H1 (cell line): ENCODE measurements at regions not wholly inside any gene's neighbourhood (a gene's known extent, or its start where the extent isn't known, plus 50 kb on each side); places are given as distances from the start of the nearest gene placed in this dataset.

Experiments
- CTCF ChIA-PET: fragments of 300-600 bp; sonication (Branson Sonifier 250); formaldehyde crosslinking; loops from one replicate; lab custom pipeline; 2021; ENCODE audit not compliant: partially characterized antibody; lab: Charles Lee
- POLR2A ChIA-PET: fragments of 300-600 bp; sonication (Branson Sonifier 250); formaldehyde crosslinking; loops from one replicate; lab custom pipeline; 2021; ENCODE audit warnings: inconsistent platforms; ENCODE audit not compliant: partially characterized antibody; lab: Charles Lee
- DNase-seq, 2 experiments: peaks; one replicate each; pipeline versions ENCODE4 v3.0.0 to v3.0.0-alpha.2; 2010 to 2022; ENCODE audit warnings: low spot score in 2 of 2, low read depth in 1 of 2, mixed read lengths in 1 of 2
- FAIRE-seq: peaks from 2 replicates; lab custom pipeline; 2011; peaks lifted over from hg19 to GRCh38; lab: Jason Lieb, UNC
- H2AFZ ChIP-seq: 2 replicates; pipeline ENCODE4 v1.8.1; 2012; ENCODE audit warnings: low read length, inconsistent platforms
- H2AK5ac ChIP-seq: 2 replicates; pipeline ENCODE4 v1.6.1; 2013; ENCODE audit warnings: low read depth, low read length
- H2BK120ac ChIP-seq: replicated peaks from 2 replicates; pipeline ENCODE3; 2013; ENCODE audit warnings: low read depth, low read length, inconsistent platforms
- H2BK12ac ChIP-seq: 2 replicates; pipeline ENCODE4 v1.6.1; 2013; ENCODE audit warnings: low read depth, low read length
- H2BK15ac ChIP-seq: 2 replicates; pipeline ENCODE4 v1.6.1; 2013; ENCODE audit warnings: low read length
- H2BK20ac ChIP-seq: 2 replicates; pipeline ENCODE4 v1.6.1; 2013; ENCODE audit warnings: low read length
- H2BK5ac ChIP-seq: 2 replicates; pipeline ENCODE4 v1.6.1; 2013; ENCODE audit warnings: low read depth, low read length
- H3K14ac ChIP-seq: 2 replicates; pipeline ENCODE4 v1.6.1; 2013; ENCODE audit warnings: inconsistent platforms; ENCODE audit not compliant: insufficient read length
- H3K18ac ChIP-seq: 2 replicates; pipeline ENCODE4 v1.6.1; 2013; ENCODE audit warnings: low read length; ENCODE audit errors: extremely low read depth
- H3K23ac ChIP-seq: 2 replicates; pipeline ENCODE4 v1.6.1; 2013; ENCODE audit warnings: inconsistent platforms; ENCODE audit not compliant: insufficient read length
- H3K23me2 ChIP-seq: 2 replicates; pipeline ENCODE4 v1.6.1; 2013; ENCODE audit warnings: low read depth, low read length
- H3K27ac ChIP-seq: 2 replicates; pipeline ENCODE4 v1.6.1; 2011; ENCODE audit warnings: low read depth, low read length, inconsistent platforms
- H3K27me3 ChIP-seq, 4 experiments: replicated peaks in 1 of 4; 1 replicate in 1 of 4; 2 replicates in 3 of 4; pipeline versions ENCODE4 v1.6.1 to v1.8.1; 2011 to 2013; ENCODE audit warnings: low read length in 3 of 4, mild to moderate bottlenecking in 3 of 4, inconsistent platforms in 2 of 4, mixed read lengths in 2 of 4, moderate library complexity in 1 of 4; ENCODE audit not compliant: control insufficient read depth in 3 of 4, insufficient read depth in 3 of 4; ENCODE audit errors: extremely low read depth in 1 of 4
- H3K36me3 ChIP-seq, 4 experiments: 2 replicates each; pipeline versions ENCODE4 v1.6.1 to v1.8.1; 2011 to 2013; ENCODE audit warnings: mild to moderate bottlenecking in 4 of 4, low read length in 3 of 4, moderate library complexity in 2 of 4, control low read depth in 1 of 4, inconsistent platforms in 1 of 4; ENCODE audit not compliant: insufficient read depth in 4 of 4, control insufficient read depth in 2 of 4
- H3K4ac ChIP-seq: replicated peaks from 2 replicates; pipeline ENCODE3; 2013; ENCODE audit warnings: low read length, low read depth, mixed read lengths, inconsistent platforms; ENCODE audit not compliant: insufficient read length
- H3K4me1 ChIP-seq, 4 experiments: replicated peaks in 1 of 4; 1 replicate in 1 of 4; 2 replicates in 3 of 4; pipeline versions ENCODE4 v1.6.1 to v1.8.1; 2011 to 2013; ENCODE audit warnings: low read length in 3 of 4, inconsistent platforms in 2 of 4, mixed read lengths in 1 of 4; ENCODE audit not compliant: insufficient read depth in 4 of 4, control insufficient read depth in 3 of 4
- H3K4me2 ChIP-seq, 2 experiments: 2 replicates each; pipeline versions ENCODE4 v1.6.1 to v1.8.1; 2011 to 2013; ENCODE audit warnings: low read depth in 2 of 2, low read length in 2 of 2, control low read depth in 1 of 2, inconsistent platforms in 1 of 2, mild to moderate bottlenecking in 1 of 2; ENCODE audit not compliant: insufficient read depth in 1 of 2
- H3K4me3 ChIP-seq, 4 experiments: fragments of 200-600, 300-600 bp in 1 of 4; sonication (generic), shearing (Covaris generic), sonication (Bioruptor Twin) in 1 of 4; 2 replicates each; pipeline versions ENCODE4 v1.5.1 to v1.8.1; 2011 to 2016; ENCODE audit warnings: low read length in 4 of 4, low read depth in 3 of 4, control low read depth in 2 of 4, inconsistent platforms in 2 of 4, mild to moderate bottlenecking in 2 of 4, mixed read lengths in 1 of 4, moderate library complexity in 1 of 4; ENCODE audit not compliant: insufficient read depth in 2 of 4; ENCODE audit errors: extremely low read depth in 1 of 4
- H3K56ac ChIP-seq: replicated peaks from 2 replicates; pipeline ENCODE3; 2013; ENCODE audit warnings: low read depth, mild to moderate bottlenecking, mixed read lengths, low read length, inconsistent platforms; ENCODE audit not compliant: insufficient read length
- H3K79me1 ChIP-seq: 2 replicates; pipeline ENCODE4 v1.6.1; 2013; ENCODE audit warnings: low read depth, low read length, control low read depth
- H3K79me2 ChIP-seq, 2 experiments: 2 replicates each; pipeline versions ENCODE4 v1.6.1 to v1.8.1; 2012 to 2013; ENCODE audit warnings: low read length in 2 of 2, mild to moderate bottlenecking in 2 of 2, inconsistent platforms in 1 of 2; ENCODE audit not compliant: insufficient read depth in 2 of 2, control insufficient read depth in 1 of 2
- H3K9ac ChIP-seq, 4 experiments: replicated peaks in 1 of 4; 1 replicate in 1 of 4; 2 replicates in 3 of 4; pipeline versions ENCODE4 v1.6.1 to v1.8.1; 2011 to 2013; ENCODE audit warnings: low read depth in 3 of 4, low read length in 3 of 4, control low read depth in 2 of 4, mild to moderate bottlenecking in 2 of 4, moderate library complexity in 2 of 4, inconsistent platforms in 1 of 4; ENCODE audit errors: extremely low read depth in 1 of 4
- H3K9me3 ChIP-seq, 2 experiments: 2 replicates each; pipeline versions ENCODE4 v1.6.1 to v1.8.1; 2012 to 2013; ENCODE audit warnings: mild to moderate bottlenecking in 2 of 2, moderate library complexity in 2 of 2, control low read depth in 1 of 2, inconsistent platforms in 1 of 2, low read depth in 1 of 2, low read length in 1 of 2, mixed read lengths in 1 of 2; ENCODE audit not compliant: insufficient read depth in 2 of 2
- H4K20me1 ChIP-seq, 2 experiments: replicated peaks in 1 of 2; 2 replicates each; pipeline versions ENCODE3 to v1.8.1; 2011 to 2013; ENCODE audit warnings: inconsistent platforms in 2 of 2, low read length in 2 of 2, mild to moderate bottlenecking in 1 of 2; ENCODE audit not compliant: insufficient read depth in 2 of 2, control insufficient read depth in 1 of 2
- H4K5ac ChIP-seq: 2 replicates; pipeline ENCODE4 v1.6.1; 2013; ENCODE audit warnings: low read length, low read depth, mixed read lengths, inconsistent platforms; ENCODE audit not compliant: insufficient read length
- H4K8ac ChIP-seq: 2 replicates; pipeline ENCODE4 v1.8.0; 2013; ENCODE audit warnings: mild to moderate bottlenecking, moderate library complexity, low read length, inconsistent platforms; ENCODE audit not compliant: insufficient read depth; ENCODE audit errors: extremely low read depth
- H4K91ac ChIP-seq: replicated peaks from 2 replicates; pipeline ENCODE3; 2013; ENCODE audit warnings: low read length, mixed read lengths, inconsistent platforms; ENCODE audit not compliant: insufficient read length
- SIX5 ChIP-seq: IDR thresholded peaks from 2 replicates; pipeline ENCODE4 v1.6.1; 2011; ENCODE audit warnings: mild to moderate bottlenecking, low read depth, low read length
- WGBS, 2 experiments: shearing (Covaris generic) in 1 of 2; methylation state at CpG; one replicate each; pipeline versions ENCODE4 v1.1.6 to v1.1.7; 2013 to 2015; ENCODE audit warnings: low lambda C conversion rate in 2 of 2, mixed read lengths in 2 of 2, inconsistent platforms in 1 of 2, low coverage in 1 of 2, missing lambda C conversion rate in 1 of 2; ENCODE audit not compliant: insufficient replicate concordance in 2 of 2, insufficient coverage in 1 of 2, insufficient read length in 1 of 2; ENCODE audit errors: extremely low coverage in 1 of 2, missing lambda C conversion rate in 1 of 2; 5-methylcytosine and 5-hydroxymethylcytosine counted together

DNA sequence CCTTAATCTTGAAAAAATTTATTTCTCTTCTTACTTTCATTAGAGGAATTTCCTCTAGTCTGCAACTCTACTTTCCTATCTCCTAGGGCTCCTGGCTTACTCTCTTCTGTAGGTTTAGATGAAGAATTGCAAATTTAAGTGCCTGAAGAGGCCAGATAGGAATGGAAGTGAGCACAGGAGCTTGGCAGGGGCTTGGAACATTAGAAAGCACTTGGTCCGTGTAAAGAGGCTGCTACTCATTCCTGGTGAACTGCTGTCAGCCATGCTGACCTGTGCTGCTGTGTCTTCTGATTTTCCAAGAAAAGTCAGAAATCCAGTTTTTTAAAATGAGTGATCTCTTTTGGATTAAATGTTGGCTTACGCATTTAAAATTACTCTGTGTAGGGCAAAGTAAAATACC lies 210.9 kb upstream of the CLINT1 start:
- Histone ChIP-seq H2BK15ac (no peak overlapping the region), H3K4ac (no peak overlapping the region), H4K8ac (no peak overlapping the region), H3K9ac (no peak overlapping the region), H3K36me3 (no peaks in the 10 kb centered on the region), H3K23me2 (no peaks in the 10 kb centered on the region), H3K9me3 (no peaks in the 10 kb centered on the region), H2BK12ac (no peak overlapping the region), H2BK5ac (no peak overlapping the region), H3K4me1 (no peaks in the 10 kb centered on the region)
- ChIA-PET POLR2A (no interaction called here), CTCF (interaction anchor here (0.6 to 1.7 kb wide), 4 partner anchors 11 to 308 kb away, joined by 4 to 6 read pairs (median 4); no protein-coding TSS in a partner anchor)
- FAIRE-seq (no peak), DNase-seq (no peak)
- TF ChIP-seq SIX5 = no peak
- TF ChIP-seq, all 59 proteins: peak for 0
- Histone ChIP-seq H3K27me3 (no peaks in the 10 kb centered on the region), H2AFZ (no peak overlapping the region), H3K56ac (no peak overlapping the region), H3K79me2 (no peaks in the 10 kb centered on the region), H3K4me3 (no peak overlapping the region), H4K20me1 (no peaks in the 10 kb centered on the region), H4K91ac (no peak overlapping the region), H3K4me2 (no peak overlapping the region), H3K27ac (no peak overlapping the region), H2BK120ac (no peak overlapping the region), H3K14ac (no peak overlapping the region), H2BK20ac (no peak overlapping the region), H3K23ac (no peak overlapping the region), H3K79me1 (no peaks in the 10 kb centered on the region), H2AK5ac (no peak overlapping the region), H4K5ac (no peak overlapping the region), H3K18ac (no peak overlapping the region)
- WGBS, 2 experiments = 94% methylated on average over 2 of the region's 2 CpGs; no CpG with 5 or more reads in 1 of the 2 experiments
